Caki2 (cell line): ENCODE measurements at regions not wholly inside any gene's neighbourhood (a gene's known extent, or its start where the extent isn't known, plus 50 kb on each side); places are given as distances from the start of the nearest gene placed in this dataset.

ENCODE experiments used
- DNase-seq: peaks from one replicate; pipeline ENCODE4 v3.0.0-alpha.2; 2015; ENCODE audit warnings: low read depth
- in situ Hi-C: cut with HindIII; loops from 2 replicates; pipeline ENCODE4 v1.10.0; 2016; ENCODE audit warnings: low sequenced_read_pairs, low pct_unique_long_range_greater_than_20kb, mixed read lengths

- in situ Hi-C loops = no loop called here
Observed at GRCh38 chr13:73767191-73767741, 366.9 kb downstream of the KLF12 start.

DNA sequence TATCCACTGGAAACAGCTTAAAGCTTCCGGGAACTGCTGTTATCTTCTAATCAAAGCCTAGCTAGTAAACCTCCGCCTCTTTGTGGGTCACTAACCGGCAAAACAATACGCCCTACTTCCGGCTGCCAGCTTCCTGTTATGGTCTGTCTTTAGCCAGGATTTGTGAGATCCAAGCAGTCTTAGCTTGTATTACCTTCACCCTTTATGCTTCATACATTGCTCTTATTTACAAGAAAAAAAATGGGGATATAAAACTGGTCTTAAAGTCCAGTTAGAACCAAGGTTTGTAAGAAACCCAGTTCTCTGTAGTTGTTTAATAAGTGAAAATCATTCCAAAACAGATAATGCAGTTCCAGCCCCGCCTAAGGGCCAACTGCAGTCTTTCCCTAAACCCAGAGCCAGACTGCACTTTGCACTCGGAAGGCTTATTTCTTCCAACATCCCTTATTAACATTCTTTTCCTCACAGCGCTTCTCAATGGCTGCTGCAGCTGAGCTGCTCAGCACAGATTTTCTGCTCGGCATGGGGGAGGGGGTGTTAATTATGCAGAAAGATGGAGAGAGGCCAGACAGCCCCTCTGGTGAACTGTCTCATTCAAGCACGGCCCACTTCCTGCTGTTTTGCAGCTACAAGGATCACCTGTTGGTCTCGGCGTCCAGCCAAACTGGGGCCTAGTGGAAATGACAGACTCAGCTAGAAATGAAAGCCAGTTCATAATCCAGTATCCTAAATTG, 368.4 kb downstream of the KLF12 start:
- DNase-seq = no peak
- in situ Hi-C loops = no loop called here

More at GRCh38 chr13:73767191-73767741, 366.9 kb downstream of the KLF12 start:
- DNase-seq = no peak

DNA sequence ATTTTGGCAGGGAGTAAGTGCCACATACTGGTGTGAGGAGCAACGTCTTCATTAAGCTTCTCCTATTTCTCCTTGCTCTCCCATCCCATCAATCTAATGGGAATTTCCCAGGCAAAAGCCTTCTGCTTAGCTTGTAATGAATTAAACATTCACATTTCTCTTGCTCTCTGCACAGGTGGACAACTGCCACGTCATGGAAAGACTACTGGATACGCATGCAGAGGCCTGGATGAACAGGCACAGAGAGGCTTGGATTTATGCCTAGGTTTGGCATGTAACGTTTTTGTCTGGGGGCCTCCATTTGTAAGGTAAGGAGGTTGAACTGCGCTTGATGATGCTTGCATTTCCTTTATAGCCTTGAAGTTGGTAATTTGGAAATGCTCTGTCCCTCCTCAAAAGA, 374.8 kb downstream of the KLF12 start:
- no peak for DNase-seq
- in situ Hi-C loops = no loop called here

DNA sequence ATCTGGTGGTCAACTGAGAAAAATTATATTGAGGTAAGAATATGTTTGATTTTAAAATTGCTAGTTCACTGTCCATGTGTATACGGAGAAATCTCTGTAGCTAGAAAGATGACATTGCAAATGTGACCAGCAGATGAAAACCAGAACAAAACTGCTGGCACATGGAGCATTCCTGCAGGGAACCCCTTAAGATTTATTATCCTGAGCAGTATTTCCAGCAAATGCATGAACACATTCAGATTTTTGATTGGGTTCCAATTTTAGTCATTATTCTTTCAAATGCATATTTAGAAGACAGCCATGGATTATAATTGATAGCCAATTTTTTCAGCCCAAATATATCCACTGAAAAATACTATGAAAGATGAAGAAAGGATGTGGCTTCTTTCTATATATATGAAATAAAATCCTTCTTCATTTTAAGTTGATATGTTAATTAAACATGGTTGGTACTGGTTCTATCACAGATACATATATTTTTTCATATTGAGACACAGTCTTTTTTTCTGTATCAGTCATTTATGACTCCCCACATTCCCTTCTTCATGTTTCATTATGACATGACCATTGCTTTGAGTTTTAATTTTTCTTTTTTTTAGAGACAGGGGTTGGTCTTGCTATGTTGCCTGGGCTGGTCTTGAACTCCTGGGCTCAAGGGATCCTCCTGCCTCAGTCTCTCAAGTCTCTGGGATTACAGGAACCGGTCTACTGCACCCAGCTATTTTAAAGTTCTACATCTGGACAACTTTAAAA, 376.5 kb downstream of the KLF12 start:
- in situ Hi-C loops = no loop called here
- DNase-seq = no peak

DNA sequence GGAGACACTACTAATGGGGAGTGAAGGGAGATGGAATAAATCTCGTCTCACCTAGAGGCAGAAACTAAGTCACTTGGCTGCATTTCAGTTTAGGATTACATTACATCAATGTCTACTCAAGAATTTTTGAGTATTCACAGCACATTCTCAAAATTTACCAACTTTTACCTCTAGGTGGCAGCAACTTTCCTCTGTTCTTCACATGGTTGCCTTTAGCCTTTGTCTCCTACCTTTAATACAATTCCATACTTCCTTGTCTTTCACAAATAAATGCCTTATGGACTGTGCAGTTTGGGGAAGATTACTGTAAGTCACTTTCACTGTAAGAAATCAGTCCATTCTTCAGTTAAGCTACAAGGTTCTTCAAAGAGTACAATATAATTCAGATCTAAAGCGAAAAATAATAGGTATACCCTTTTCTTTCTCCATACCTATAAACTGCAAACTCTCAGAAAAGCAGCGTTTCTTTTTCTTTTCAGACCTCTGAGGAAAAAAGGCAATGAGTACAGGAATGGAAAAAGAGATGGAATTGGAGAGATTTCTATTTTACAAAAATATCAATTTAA, 379.4 kb downstream of the KLF12 start:
- peak; percentile 47 for DNase-seq
- in situ Hi-C loops = no loop called here

DNA sequence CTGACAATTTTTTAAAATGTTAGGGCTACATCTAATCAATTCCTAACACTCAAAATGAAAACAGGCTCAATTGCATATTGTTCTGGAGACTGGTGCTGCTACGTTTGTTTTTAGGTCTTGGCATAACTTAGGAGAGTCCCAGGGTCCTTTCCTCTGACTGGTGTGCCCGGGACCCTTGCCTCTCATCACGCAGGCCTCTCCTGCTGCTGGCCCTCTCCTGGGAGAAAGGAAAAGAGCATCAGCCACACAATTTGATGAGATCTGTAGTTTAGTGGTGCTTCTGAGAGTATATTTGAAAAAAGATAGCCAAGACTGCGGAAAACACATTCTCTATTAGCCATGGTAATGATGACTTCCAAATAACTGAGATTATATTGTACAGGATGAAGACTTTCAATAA, 380.0 kb downstream of the KLF12 start:
- no peak for DNase-seq
- in situ Hi-C loops = no loop called here

GRCh38 chr13:73751290-73751689, 382.9 kb downstream of the KLF12 start:
- no peak for DNase-seq
- in situ Hi-C loops = no loop called here

- in situ Hi-C loops = no loop called here
- DNase-seq = no peak
Observed at GRCh38 chr13:73748404-73748803, 385.8 kb downstream of the KLF12 start.

DNA sequence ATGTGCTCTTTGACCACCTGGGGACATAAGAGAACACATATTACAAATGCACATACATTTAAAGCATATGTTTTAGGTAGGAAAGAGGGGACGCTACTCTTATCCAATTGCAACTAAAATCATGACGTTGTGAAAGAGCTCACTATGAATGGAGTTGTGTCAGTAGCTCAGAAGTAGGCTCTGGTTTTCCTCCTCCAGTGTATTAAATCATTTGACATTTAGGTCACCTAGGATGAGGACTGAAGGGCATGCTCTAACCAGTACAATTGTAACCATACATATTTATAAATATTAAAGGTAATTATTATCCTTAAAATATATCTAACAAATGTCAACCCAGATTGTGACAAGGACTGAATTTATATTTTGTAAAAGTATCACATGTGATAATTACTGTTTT, 389.0 kb downstream of the KLF12 start:
- no peak for DNase-seq
- in situ Hi-C loops = no loop called here

GRCh38 chr13:73742982-73743381, 391.2 kb downstream of the KLF12 start:
- in situ Hi-C loops = no loop called here
- no peak for DNase-seq

DNA sequence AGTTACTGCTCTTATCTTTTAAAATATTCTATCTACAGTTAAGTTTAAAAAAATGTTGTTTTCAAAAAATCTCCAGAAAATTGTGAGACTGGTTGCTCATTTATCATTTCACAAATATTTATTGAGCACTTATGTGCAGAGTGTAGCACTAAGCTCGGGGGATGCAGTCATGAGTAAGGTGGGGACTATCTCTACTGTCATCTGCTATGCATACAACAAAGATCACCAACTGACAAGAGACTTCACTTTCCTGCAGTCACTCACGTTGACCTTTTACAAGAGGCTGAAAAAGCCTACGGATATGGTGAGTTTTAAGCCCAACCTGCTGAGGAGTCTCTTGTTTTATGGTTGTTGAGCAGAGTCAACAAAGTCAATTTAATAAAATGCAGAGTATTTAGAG, 392.5 kb downstream of the KLF12 start:
- in situ Hi-C loops = no loop called here
- no peak for DNase-seq

DNA sequence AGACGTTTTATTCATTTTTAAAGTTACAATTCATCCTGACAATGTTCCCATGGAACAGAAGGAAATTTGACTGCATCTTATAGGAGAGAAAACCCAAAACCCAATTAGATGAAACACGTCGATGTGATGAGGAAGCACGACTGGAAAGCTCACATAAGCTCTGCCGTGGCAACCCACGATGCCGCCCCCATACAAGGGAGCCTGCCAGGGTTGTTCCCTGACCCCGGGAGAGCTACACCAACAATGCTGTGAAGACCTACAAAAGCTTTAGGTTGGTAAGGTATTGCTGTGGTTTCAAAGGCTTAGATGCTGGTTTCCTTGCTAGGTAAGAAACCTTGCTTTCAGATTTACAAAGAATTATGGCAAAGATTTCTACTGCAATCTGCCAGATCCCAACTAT, 393.1 kb downstream of the KLF12 start:
- in situ Hi-C loops = no loop called here

DNA sequence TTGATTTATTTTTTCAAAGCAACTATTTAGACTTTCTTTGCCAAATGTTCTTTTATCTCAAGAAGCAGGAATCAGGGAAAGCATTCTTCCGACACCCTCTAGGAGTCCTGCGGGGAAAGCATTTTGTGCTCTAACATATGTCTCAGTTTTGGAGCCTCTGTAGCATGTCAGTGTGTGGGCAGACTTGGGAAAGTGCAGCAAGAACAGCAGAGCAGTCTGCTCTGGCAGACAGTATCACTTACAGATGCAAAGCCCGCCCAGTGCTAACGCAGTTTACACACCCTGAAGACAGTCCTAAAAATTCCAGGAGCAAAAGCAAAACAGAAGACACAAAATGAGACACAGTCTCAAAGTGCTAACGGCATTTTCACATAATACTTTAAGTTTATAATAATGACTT, 393.5 kb downstream of the KLF12 start:
- no peak for DNase-seq
- in situ Hi-C loops = no loop called here

More for the DNA sequence above, 393.1 kb downstream of the KLF12 start:
- no peak for DNase-seq

- no peak for DNase-seq
- in situ Hi-C loops = no loop called here
Observed at GRCh38 chr13:73739394-73739793, 394.8 kb downstream of the KLF12 start.

DNA sequence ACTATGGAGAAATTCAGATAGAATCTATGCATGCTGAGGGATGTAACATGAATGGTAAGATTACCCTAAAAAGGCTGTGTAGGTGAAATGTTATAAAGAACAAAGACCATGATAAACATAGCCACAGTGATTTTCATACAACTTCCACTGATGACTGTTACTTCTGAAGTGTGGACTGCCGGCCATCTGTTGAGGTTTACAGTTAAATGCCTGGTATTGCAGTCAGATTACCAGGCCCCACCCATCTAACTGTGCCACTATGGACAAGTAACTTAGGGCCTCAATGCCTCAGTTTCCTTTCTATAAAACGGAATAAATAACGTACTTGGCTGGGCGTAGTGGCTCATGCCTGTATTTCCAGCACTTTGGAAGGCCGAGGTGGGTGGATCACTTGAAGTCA, 395.6 kb downstream of the KLF12 start:
- DNase-seq = no peak
- in situ Hi-C loops = no loop called here

- in situ Hi-C loops = no loop called here
- DNase-seq = no peak
Observed at GRCh38 chr13:73737214-73737613, 397.0 kb downstream of the KLF12 start.

DNA sequence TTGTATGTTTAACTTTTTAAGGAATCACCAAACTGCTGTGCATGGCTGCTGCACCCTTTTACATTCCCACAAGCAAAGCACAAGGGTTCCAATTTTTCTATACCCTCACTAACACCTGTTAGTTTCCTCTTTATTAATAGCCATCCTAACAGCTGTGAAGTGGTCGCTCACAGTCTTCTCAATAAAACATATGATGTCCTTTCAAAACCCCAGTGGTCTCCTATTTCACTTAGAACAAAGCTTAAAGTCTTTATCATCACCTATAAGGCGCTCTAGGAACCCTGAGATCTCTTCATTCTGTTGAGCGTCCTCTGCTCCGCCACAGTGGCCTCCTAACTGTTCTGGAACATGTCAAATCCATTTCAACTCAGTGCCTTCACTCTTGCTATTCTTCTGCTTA, 400.5 kb downstream of the KLF12 start:
- in situ Hi-C loops = no loop called here
- no peak for DNase-seq

- DNase-seq = no peak
- in situ Hi-C loops = no loop called here
Observed at GRCh38 chr13:73732350-73732749, 401.9 kb downstream of the KLF12 start.

DNA sequence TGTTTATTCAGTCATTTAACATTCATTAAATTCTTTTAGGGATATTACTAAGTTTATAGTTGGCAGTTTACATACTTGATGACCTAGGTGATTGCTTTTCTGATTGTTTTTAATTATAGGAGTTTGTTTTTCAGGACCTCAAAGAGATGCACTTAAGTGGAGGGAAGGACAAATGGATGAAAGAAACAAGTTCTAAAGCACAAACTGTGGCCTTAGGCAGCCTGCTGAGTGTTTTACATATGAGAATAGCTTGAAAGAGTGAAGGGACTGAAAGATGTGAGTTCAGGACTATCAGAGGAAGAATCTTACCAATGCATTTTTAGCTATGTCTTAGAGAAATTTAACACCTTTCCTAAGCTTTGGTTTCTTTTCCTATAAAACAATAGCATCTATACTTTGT, 402.6 kb downstream of the KLF12 start:
- in situ Hi-C loops = no loop called here
- DNase-seq = no peak
